Colonic mucosa (tissue), 4 donors: ENCODE measurements at regions not wholly inside any gene's neighbourhood (a gene's known extent, or its start where the extent isn't known, plus 50 kb on each side); places are given as distances from the start of the nearest gene placed in this dataset.

Experiments
- DNase-seq: peaks from one replicate; pipeline ENCODE4 v3.0.0-alpha.2; 2020
- H3K27ac ChIP-seq: fragments of 200-600 bp; one replicate; pipeline ENCODE4 v1.8.0; 2021
- H3K27me3 ChIP-seq: fragments of 200-600 bp; one replicate; pipeline ENCODE4 v1.8.0; 2021
- H3K36me3 ChIP-seq: fragments of 200-600 bp; one replicate; pipeline ENCODE4 v1.8.0; 2021
- H3K4me1 ChIP-seq: fragments of 200-600 bp; one replicate; pipeline ENCODE4 v1.8.0; 2021; ENCODE audit warnings: mild to moderate bottlenecking
- H3K4me3 ChIP-seq: fragments of 200-600 bp; one replicate; pipeline ENCODE4 v1.8.0; 2021
- H3K9ac ChIP-seq, 2 donors: one replicate each; pipeline ENCODE4 v1.7.0; 2013; ENCODE audit warnings: control low read depth in 2 of 2, low read depth in 2 of 2, low read length in 2 of 2
- H3K9me3 ChIP-seq: fragments of 200-600 bp; one replicate; pipeline ENCODE4 v1.8.0; 2021
- intact Hi-C: fragments of 100-400 bp; cut with DNase I; formaldehyde crosslinking; loops from one replicate; pipeline ENCODE4 v1.14.1; 2022
- TF ChIP-seq, protein P1 (sequence below): fragments of 200-600 bp; IDR thresholded peaks from one replicate; pipeline ENCODE4 v1.8.0; 2022; ENCODE audit warnings: antibody characterized with exemption, mild to moderate bottlenecking
- donor health status: healthy.
- donor health status: DM: no; HTN: no; CAD: no.
- donor health status: DM: no; HTN: no; CAD: no.

DNA sequence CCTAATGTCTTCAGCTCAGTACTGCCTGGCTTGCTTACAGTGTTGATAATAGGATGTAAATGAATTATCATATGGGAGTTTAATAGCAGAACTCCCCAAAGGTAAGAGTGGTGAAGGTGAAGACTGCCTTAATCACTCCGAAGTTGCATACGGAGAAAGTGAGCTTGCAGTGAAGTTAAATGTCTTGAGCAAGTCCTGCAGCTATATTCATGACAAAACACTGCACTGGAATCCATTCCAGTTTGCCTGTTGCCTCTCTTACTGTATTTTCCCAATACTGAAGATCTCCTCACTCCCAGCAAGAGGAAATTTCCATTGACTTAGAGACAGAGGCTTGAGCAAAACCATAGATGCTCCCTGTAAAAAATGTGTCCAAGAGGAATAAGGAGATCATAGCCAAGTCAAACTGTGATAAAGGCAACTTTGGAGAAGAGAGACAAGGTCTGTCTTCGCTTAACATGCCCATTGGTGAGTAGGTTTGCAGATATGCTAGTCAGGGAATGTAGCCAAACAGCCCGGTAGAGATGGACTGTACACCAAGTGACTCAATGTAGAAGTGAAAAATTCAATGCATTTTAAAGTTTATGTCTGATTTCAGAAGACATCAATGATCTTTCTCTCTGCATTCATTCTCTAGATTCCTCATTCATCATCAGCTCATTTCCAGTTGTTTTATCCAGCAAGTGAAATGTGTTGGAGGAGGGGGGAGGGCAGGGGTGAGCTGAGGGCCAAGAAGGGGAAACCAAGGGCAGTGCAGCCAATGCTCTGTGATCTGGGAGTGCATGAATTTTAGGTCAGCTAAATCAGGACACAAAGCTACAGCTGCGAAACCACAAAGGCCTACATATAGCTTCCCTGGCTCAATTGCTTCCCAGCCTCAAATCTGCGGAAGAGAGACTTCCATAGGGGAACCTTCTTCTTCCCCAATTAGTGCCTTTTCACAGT lies 667.1 kb upstream of the NR2F2 start:
- Histone ChIP-seq H3K27ac (no peak overlapping the region), H3K4me1 (no peaks in the 10 kb centered on the region), H3K27me3 (no peaks in the 10 kb centered on the region), H3K36me3 (no peaks in the 10 kb centered on the region), H3K4me3 (no peak overlapping the region), H3K9ac (no peak overlapping the region), H3K9me3 (no peaks in the 10 kb centered on the region)
- intact Hi-C loops: no loop called here
- DNase-seq: no peak
- TF ChIP-seq, protein P1, sequence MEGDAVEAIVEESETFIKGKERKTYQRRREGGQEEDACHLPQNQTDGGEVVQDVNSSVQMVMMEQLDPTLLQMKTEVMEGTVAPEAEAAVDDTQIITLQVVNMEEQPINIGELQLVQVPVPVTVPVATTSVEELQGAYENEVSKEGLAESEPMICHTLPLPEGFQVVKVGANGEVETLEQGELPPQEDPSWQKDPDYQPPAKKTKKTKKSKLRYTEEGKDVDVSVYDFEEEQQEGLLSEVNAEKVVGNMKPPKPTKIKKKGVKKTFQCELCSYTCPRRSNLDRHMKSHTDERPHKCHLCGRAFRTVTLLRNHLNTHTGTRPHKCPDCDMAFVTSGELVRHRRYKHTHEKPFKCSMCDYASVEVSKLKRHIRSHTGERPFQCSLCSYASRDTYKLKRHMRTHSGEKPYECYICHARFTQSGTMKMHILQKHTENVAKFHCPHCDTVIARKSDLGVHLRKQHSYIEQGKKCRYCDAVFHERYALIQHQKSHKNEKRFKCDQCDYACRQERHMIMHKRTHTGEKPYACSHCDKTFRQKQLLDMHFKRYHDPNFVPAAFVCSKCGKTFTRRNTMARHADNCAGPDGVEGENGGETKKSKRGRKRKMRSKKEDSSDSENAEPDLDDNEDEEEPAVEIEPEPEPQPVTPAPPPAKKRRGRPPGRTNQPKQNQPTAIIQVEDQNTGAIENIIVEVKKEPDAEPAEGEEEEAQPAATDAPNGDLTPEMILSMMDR: no peak

DNA sequence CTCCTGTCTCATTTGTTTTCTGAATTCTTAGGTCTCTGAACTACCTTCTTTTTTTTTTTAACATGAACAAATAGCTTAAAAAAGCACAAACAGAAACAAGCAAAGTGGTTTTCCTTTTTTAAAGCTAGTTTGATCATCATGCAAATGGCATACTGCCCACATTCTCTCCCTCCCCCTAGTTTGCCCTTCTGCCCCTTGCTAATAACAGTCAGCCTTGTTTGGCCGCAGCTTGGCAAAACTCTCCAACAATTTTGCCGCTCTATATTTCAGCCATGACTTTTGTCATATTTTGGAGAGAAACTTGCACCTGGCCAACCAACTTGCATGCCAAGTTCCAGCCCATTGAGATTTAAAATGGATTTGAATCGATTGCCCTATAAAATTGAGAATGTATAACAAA lies 666.0 kb upstream of the NR2F2 start:
- TF ChIP-seq, protein P1: no peak
- no peak overlapping the region for H3K27ac ChIP-seq
- intact Hi-C loops: no loop called here

DNA sequence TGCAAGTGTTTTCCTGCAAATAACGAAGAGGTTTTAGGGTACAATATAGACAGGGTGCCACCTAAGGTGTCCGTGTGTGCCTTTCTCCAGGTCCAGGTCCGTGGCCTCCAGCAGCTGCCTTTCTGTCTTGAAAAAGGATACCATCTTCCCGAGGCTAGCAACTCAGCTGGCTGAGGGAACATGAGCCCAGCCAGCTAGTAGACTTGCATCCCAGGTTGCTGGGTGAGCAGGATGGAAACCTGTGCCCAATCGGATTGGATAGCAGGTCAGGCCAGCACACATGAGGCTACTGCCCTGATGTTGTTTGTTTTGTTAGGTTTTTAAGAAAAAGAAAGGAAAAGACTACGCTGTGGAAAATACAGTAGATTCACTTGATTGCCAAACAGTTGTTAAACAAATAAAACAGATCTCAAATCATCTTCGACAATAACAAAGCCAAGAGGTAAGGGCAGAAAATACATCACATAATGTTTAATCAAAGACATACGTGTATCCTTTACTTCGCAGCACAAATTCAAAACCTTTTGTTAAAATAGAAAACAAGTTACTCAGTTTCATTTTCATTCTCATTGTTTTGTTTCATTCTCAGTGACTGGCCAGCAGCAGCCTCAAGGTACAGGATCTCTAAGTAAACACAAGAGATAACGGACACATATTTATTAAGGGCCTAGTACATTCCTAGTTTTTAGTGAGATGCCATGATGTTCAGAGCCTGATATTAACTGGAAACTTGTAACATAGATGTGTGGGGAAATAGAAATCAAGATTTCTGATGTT lies 661.2 kb upstream of the NR2F2 start:
- Histone ChIP-seq H3K27me3 (no peaks in the 10 kb centered on the region), H3K4me3 (no peak overlapping the region), H3K27ac (no peak overlapping the region), H3K4me1 (no peaks in the 10 kb centered on the region), H3K9me3 (no peaks in the 10 kb centered on the region), H3K9ac (peak overlapping the region in 1 of 2 donors; percentile 5), H3K36me3 (no peaks in the 10 kb centered on the region)
- DNase-seq: no peak
- TF ChIP-seq, protein P1: no peak
- intact Hi-C loops: no loop called here

More for the DNA sequence above, 666.0 kb upstream of the NR2F2 start:
- Histone ChIP-seq H3K4me3 (no peak overlapping the region), H3K4me1 (no peaks in the 10 kb centered on the region), H3K9ac (no peak overlapping the region), H3K9me3 (no peaks in the 10 kb centered on the region), H3K36me3 (no peaks in the 10 kb centered on the region), H3K27me3 (no peaks in the 10 kb centered on the region)
- DNase-seq: no peak

DNA sequence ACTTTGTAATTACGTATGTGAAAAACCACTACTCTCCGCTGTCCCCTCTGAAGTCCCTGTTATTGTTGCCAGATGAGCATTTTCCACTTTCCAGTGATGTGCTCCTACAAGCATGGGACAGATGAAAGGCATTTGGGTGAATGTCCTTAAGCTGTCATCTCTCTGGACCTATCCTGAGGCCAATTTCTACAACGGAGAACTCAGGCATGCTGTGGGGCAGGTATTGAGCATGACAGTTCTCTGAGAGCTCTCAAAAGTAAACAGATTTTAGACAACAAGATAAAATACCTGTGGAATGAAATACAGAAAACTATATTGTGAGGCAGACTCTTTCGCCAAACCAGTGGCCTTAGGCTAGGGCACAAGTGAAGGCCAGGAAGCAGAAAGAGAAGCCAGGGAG lies 656.5 kb upstream of the NR2F2 start:
- H3K9ac ChIP-seq: no peak overlapping the region
- TF ChIP-seq, protein P1: no peak
- no peaks in the 10 kb centered on the region for H3K4me1 ChIP-seq
- no peaks in the 10 kb centered on the region for H3K9me3 ChIP-seq
- intact Hi-C loops: no loop called here
- DNase-seq: no peak
- no peaks in the 10 kb centered on the region for H3K27me3 ChIP-seq
- no peak overlapping the region for H3K27ac ChIP-seq
- H3K36me3 ChIP-seq: no peaks in the 10 kb centered on the region
- no peak overlapping the region for H3K4me3 ChIP-seq

DNA sequence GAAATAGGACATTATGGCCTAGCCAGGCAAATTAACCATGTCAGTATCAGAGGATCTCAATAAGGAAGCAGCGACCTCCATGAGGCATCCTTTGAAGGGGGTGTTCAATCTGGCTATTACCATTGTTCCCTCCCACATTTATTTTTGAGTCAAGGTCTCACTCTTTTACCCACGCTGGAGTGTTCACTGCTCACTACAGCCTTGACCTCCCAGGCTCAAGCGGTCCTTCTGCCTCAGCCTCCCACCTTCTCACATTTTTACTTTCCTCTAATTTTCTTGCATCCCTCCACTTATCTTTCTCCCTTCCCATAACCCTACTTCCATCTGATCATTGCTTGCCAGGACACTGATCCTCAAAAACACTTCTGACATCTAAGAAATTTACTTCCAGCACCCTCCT lies 654.0 kb upstream of the NR2F2 start:
- H3K4me1 ChIP-seq: no peaks in the 10 kb centered on the region
- TF ChIP-seq, protein P1: no peak
- H3K27ac ChIP-seq: no peak overlapping the region
- DNase-seq: no peak
- no peaks in the 10 kb centered on the region for H3K36me3 ChIP-seq
- no peak overlapping the region for H3K4me3 ChIP-seq
- no peaks in the 10 kb centered on the region for H3K27me3 ChIP-seq
- intact Hi-C loops: no loop called here
- no peaks in the 10 kb centered on the region for H3K9me3 ChIP-seq
- H3K9ac ChIP-seq: no peak overlapping the region
